ENCODE measurements at regions not wholly inside any gene's neighbourhood (a gene's known extent, or its start where the extent isn't known, plus 50 kb on each side); places are given as distances from the start of the nearest gene placed in this dataset.

GRCh38 chr2:76175295-76175694, 464.6 kb upstream of the GCFC2 start:
- TF ChIP-seq CTCF (IDR thresholded peaks at IDR 0.05) (no peak), POLR2A (IDR thresholded peaks at IDR 0.05) (no peak)

Data from right lobe of liver (tissue), 4 donors.